KMS-11 (cell line): ENCODE measurements at regions not wholly inside any gene's neighbourhood (a gene's known extent, or its start where the extent isn't known, plus 50 kb on each side); places are given as distances from the start of the nearest gene placed in this dataset.
"Not testable (repeated sequence)": the region's sequence is repeated elsewhere in the genome, so short reads cannot be mapped to it uniquely, and the experiment has no call there.

Experiments
- H2AFZ ChIP-seq: fragments of 200-600 bp; sonication (generic); 2 replicates; pipeline ENCODE4 v1.6.1; 2016; ENCODE audit warnings: antibody characterized with exemption, mixed run types, low read depth
- H3K27ac ChIP-seq: fragments of 200-600 bp; sonication (generic); 2 replicates; pipeline ENCODE4 v1.6.1; 2016; ENCODE audit warnings: mild to moderate bottlenecking, mixed run types
- H3K27me3 ChIP-seq: fragments of 200-600 bp; sonication (generic); 2 replicates; pipeline ENCODE4 v1.6.1; 2017; ENCODE audit warnings: mild to moderate bottlenecking, low read depth, mixed run types, moderate library complexity; ENCODE audit not compliant: insufficient read depth
- H3K36me3 ChIP-seq: fragments of 200-600 bp; sonication (generic); 2 replicates; pipeline ENCODE4 v1.6.1; 2017; ENCODE audit warnings: mild to moderate bottlenecking, mixed run types; ENCODE audit not compliant: insufficient read depth
- H3K4me1 ChIP-seq: fragments of 200-600 bp; sonication (generic); 2 replicates; pipeline ENCODE4 v1.6.1; 2016; ENCODE audit warnings: mild to moderate bottlenecking, low read depth, mixed run types; ENCODE audit not compliant: poor library complexity, severe bottlenecking
- H3K4me2 ChIP-seq: fragments of 200-600 bp; sonication (generic); 2 replicates; pipeline ENCODE4 v1.7.0; 2016; ENCODE audit warnings: mild to moderate bottlenecking, mixed run types
- H3K4me3 ChIP-seq: fragments of 200-600 bp; sonication (generic); IDR thresholded peaks from 2 replicates; pipeline ENCODE4 v1.6.1; 2017; ENCODE audit warnings: low read depth, low read length, mixed read lengths; ENCODE audit not compliant: insufficient read depth
- H3K79me2 ChIP-seq: fragments of 200-600 bp; sonication (generic); 2 replicates; pipeline ENCODE4 v1.6.1; 2016; ENCODE audit warnings: low read depth, mixed run types; ENCODE audit not compliant: insufficient read depth
- H3K9ac ChIP-seq: fragments of 200-600 bp; sonication (generic); 2 replicates; pipeline ENCODE4 v1.6.1; 2016; ENCODE audit warnings: mild to moderate bottlenecking, mixed run types
- H4K20me1 ChIP-seq: fragments of 200-600 bp; sonication (generic); 2 replicates; pipeline ENCODE4 v1.6.1; 2016; ENCODE audit warnings: mild to moderate bottlenecking, mixed run types; ENCODE audit not compliant: insufficient read depth

DNA sequence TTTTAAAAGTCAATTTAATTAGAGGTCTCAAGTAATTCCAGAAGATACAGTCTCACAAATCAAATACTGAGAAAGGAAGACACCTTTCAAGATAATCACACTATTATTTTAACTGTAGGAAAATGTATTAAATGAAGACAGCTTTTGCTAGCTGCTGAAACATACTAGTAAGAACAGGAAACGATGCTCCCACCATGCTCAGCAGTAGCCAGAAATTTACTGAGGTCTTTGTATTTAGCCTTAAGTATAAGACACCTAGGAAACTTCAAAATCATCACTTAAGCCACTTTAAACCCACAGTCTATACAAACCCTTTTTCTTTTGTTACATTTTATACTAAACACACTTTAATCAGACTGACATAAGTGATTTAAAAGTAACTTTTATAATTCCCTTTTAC, 72.7 kb upstream of the NPIPB12 start:
- Histone ChIP-seq H3K79me2 (peaks cover 90% of the 10 kb centered on the region), H4K20me1 (peaks cover 20% of the 10 kb centered on the region)
- not testable (repeated sequence) for H3K4me2 ChIP-seq, H3K4me3 ChIP-seq, H3K4me1 ChIP-seq, H3K36me3 ChIP-seq, H3K27ac ChIP-seq, H2AFZ ChIP-seq, H3K9ac ChIP-seq, H3K27me3 ChIP-seq

- peaks cover 95% of the 10 kb centered on the region for H3K79me2 ChIP-seq
- peaks cover 22% of the 10 kb centered on the region for H4K20me1 ChIP-seq
- H3K27me3 ChIP-seq, result not testable (repeated sequence)
Measured at GRCh38 chr16:29581764-29582163, 75.6 kb upstream of the NPIPB12 start.

DNA sequence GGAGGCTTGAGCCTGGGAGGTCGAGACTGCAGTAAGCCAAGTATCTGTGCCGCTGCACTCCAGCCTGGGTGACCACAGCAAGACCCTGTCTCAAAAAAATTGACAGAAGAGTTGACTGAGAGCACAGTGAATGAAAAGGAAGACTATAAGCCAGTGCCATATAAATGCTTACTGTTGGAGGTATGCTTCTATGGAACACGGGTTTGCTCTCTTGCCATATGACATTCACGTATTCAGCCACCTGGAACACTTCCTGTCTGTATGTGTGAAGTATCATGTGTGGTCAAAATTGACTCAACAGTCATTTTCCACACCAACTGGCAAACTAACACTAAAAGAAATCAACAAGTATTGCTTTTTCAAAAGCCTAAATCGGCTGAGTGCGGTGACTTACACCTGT, 71.1 kb upstream of the SPN start:
- not testable (repeated sequence) for H3K9ac ChIP-seq
- peaks cover 73% of the 10 kb centered on the region for H3K79me2 ChIP-seq

More at GRCh38 chr16:29581764-29582163, 75.6 kb upstream of the NPIPB12 start:
- not testable (repeated sequence) for H2AFZ ChIP-seq, H3K4me2 ChIP-seq, H3K4me3 ChIP-seq, H3K4me1 ChIP-seq, H3K9ac ChIP-seq, H3K36me3 ChIP-seq, H3K27ac ChIP-seq

GRCh38 chr16:29594269-29594925, 68.7 kb upstream of the SPN start:
- not testable (repeated sequence) for H3K27me3 ChIP-seq, H3K27ac ChIP-seq, H3K36me3 ChIP-seq, H3K9ac ChIP-seq, H2AFZ ChIP-seq, H3K4me3 ChIP-seq
- Histone ChIP-seq H3K79me2 (peaks cover 63% of the 10 kb centered on the region), H3K4me1 (peaks cover 16% of the 10 kb centered on the region), H3K4me2 (peak overlapping the region; percentile 44; the same call in 1 of the 2 replicates), H4K20me1 (peaks cover 15% of the 10 kb centered on the region)

More for the DNA sequence above, 71.1 kb upstream of the SPN start:
- not testable (repeated sequence) for H2AFZ ChIP-seq, H3K4me3 ChIP-seq, H3K27ac ChIP-seq, H3K36me3 ChIP-seq, H3K4me2 ChIP-seq, H3K27me3 ChIP-seq
- Histone ChIP-seq H3K4me1 (peaks cover 16% of the 10 kb centered on the region), H4K20me1 (peaks cover 15% of the 10 kb centered on the region)

GRCh38 chr16:29594926-29595838, 67.9 kb upstream of the SPN start:
- not testable (repeated sequence) for H2AFZ ChIP-seq, H3K4me3 ChIP-seq, H3K27me3 ChIP-seq, H3K36me3 ChIP-seq, H3K9ac ChIP-seq
- Histone ChIP-seq H3K4me2 (peak overlapping the region; percentile 79; the same call in 1 of the 2 replicates), H3K27ac (peak overlapping the region; percentile 32; the same call in 1 of the 2 replicates), H3K79me2 (peaks cover 63% of the 10 kb centered on the region), H3K4me1 (peaks cover 15% of the 10 kb centered on the region), H4K20me1 (peaks cover 15% of the 10 kb centered on the region)

DNA sequence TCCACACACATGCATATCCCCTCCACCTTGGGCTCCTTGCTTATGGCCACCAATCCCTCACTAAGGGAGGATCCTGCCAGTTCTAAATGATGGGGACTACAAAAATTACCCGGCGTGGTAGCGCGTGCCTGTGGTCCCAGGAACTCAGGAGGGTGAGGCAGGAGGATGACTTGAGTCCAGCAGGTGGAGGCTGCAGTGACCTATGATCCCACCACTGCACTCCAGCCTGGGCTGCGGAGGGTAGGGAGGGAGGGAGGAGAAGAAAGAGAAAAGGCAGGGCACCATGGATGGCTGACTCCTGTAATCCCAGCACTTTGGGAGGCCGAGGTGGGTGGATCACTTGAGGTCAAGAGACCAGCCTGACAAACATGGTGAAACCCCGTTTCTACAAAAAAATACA, 66.0 kb upstream of the SPN start:
- H4K20me1 ChIP-seq, H3K9ac ChIP-seq, H3K4me3 ChIP-seq, H3K4me1 ChIP-seq, H3K4me2 ChIP-seq, H3K27ac ChIP-seq, H3K36me3 ChIP-seq, H2AFZ ChIP-seq, H3K27me3 ChIP-seq: not testable (repeated sequence)
- peaks cover 63% of the 10 kb centered on the region for H3K79me2 ChIP-seq

DNA sequence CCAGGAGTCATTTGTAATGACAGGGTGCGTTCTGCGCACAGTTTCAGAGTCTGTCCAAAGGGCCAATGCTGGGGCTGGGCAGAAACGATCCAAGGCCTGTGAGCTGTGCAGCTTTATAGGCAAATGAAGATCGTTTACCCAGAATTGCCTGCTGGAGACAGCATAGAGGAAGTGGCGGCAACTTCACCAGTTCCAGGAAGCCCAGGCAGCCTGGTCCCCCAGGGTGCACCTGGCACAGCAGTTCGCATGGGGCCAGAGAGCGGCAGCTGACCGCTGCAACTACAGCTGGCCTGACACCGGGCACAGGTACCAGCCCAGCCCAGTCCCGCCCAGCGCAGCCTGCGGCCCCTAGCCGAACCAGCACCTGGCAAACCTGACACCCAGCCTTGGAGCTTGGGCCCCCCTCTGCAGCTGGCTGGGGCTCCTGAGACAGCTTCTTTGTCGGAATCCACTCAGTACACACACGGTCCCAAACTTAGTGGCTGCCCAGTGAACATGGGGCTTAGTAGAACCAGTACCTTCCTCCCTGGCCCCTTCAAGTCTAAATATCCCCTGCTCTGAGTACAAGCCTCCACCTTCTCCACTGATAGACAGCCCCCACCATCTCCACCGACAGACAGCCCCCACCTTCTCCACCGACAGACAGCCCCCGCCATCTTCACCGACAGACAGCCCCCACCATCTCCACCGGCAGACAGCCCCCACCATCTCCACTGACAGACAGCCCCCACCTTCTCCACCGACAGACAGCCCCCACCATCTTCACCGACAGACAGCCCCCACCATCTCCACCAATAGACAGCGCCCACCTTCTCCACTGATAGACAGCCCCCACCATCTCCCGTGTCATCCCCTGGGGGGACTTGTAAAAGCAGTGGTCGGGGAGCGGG, 62.7 kb upstream of the SPN start:
- H4K20me1 ChIP-seq, H3K36me3 ChIP-seq, H3K9ac ChIP-seq, H3K27ac ChIP-seq, H2AFZ ChIP-seq, H3K4me2 ChIP-seq, H3K4me1 ChIP-seq, H3K27me3 ChIP-seq, H3K4me3 ChIP-seq: not testable (repeated sequence)
- H3K79me2 ChIP-seq, result peaks cover 77% of the 10 kb centered on the region

DNA sequence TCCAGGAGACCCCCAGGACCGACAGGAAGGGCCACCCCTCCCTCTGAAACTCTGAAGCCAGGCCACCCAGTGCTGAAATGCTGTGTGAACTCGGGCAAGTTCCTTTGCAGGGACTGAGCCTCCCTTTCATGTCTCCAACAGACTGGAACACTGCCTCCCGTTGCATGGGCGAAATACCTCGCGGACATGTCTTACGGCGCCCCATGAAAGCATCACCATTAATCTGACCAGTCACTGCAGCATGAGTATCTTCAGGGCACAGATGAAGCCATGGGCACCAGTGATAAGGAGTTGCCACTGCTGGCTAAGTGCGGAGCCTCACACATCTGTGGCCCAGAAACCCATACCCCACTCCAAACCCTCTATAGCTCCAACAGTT, 60.8 kb upstream of the SPN start:
- not testable (repeated sequence) for H3K27me3 ChIP-seq, H2AFZ ChIP-seq, H3K4me1 ChIP-seq, H3K27ac ChIP-seq, H3K9ac ChIP-seq, H4K20me1 ChIP-seq, H3K36me3 ChIP-seq, H3K4me3 ChIP-seq, H3K4me2 ChIP-seq
- peaks cover 88% of the 10 kb centered on the region for H3K79me2 ChIP-seq

- peaks cover 88% of the 10 kb centered on the region for H3K79me2 ChIP-seq
- H3K36me3 ChIP-seq, H3K4me2 ChIP-seq, H3K27me3 ChIP-seq, H3K4me1 ChIP-seq, H4K20me1 ChIP-seq, H3K27ac ChIP-seq, H2AFZ ChIP-seq, H3K9ac ChIP-seq, H3K4me3 ChIP-seq: not testable (repeated sequence)
Measured at GRCh38 chr16:29602683-29603088, 60.4 kb upstream of the SPN start.
